ENCODE measurements at regions not wholly inside any gene's neighbourhood (a gene's known extent, or its start where the extent isn't known, plus 50 kb on each side); places are given as distances from the start of the nearest gene placed in this dataset.

- no peak for TF ChIP-seq CTCF (IDR thresholded peaks at IDR 0.05; ENCODE audit: extremely low read depth, insufficient read depth, missing control alignments)
- DNase-seq (ENCODE audit: low spot score), result no peak
- in situ Hi-C loops (cut with MboI; ENCODE audit: low pct_unique_long_range_greater_than_20kb, low sequenced_read_pairs, unreplicated experiment), result no loop called here
Measured at GRCh38 chr2:219777388-219777787, 150.0 kb downstream of the SLC4A3 start.

GRCh38 chr2:219778189-219778588 is 150.8 kb downstream of the SLC4A3 start:
- in situ Hi-C loops (cut with MboI; ENCODE audit: low pct_unique_long_range_greater_than_20kb, low sequenced_read_pairs, unreplicated experiment), result no loop called here
- TF ChIP-seq CTCF (IDR thresholded peaks at IDR 0.05; ENCODE audit: extremely low read depth, insufficient read depth, missing control alignments), result no peak

DNA sequence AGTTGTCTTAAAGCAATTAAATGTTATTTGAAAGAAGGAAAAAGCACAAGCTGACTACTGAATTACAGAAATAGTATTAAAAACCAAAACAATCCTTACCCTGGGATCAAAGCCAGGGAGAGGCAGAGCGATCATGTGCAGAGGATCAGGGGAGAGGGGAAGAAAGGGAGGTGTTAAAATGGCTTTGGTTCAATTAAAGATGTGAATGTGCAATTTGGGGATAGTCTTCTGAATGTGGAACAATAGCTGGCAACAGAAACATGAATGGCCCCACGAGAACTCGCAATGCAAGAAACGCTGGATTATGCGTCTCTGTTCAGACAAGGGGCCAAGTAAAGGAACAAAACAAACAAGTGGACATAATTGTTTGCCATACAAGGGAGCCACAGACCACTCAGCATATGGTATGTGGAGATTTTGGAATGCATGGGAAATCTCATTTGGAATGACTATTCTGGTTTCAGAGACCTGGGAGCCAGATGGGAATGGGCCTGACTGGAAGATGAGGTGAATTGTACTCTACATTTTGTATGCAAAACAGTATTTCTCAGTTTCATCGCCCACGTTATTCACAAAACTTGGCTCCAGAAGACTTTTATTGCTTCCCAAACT is 155.4 kb downstream of the SLC4A3 start:
- no peak for TF ChIP-seq CTCF (IDR thresholded peaks at IDR 0.05; ENCODE audit: extremely low read depth, insufficient read depth, missing control alignments)
- DNase-seq (ENCODE audit: low spot score), result no peak
- in situ Hi-C loops (cut with MboI; ENCODE audit: low pct_unique_long_range_greater_than_20kb, low sequenced_read_pairs, unreplicated experiment), result no loop called here

More at GRCh38 chr2:219778189-219778588, 150.8 kb downstream of the SLC4A3 start:
- DNase-seq (ENCODE audit: low spot score), result no peak

DNA sequence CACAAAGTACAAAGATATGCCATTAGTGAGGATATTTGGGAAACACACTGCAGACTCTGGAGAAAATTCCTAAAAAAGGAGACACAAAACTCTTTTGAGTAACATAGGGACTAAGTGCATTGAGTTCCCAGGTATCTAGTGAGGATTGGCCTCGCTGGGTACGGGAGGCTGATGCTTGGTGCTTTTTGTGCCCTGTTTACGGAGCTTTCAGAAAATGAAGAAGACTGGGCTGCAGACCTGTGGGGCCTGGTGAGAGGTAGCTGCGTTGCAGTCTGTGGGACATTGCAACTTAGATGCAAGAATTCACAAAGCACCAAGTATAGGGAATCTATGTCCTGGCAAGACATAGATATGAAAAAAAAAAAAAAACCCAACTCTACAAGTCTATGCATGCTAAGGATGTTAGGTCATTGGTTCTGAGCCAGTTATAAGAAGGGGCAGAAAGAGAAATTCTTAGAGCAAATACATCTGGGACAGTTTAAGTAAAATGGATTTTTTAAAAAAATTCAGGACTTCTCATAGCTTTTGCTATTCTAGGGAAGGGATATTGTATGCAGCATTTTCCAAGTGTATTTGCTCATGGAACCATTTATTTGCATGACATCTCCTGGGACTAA is 156.0 kb downstream of the SLC4A3 start:
- DNase-seq (ENCODE audit: low spot score), result no peak
- in situ Hi-C loops (cut with MboI; ENCODE audit: low pct_unique_long_range_greater_than_20kb, low sequenced_read_pairs, unreplicated experiment), result no loop called here
- TF ChIP-seq CTCF (IDR thresholded peaks at IDR 0.05; ENCODE audit: extremely low read depth, insufficient read depth, missing control alignments), result no peak

- no peak for TF ChIP-seq CTCF (IDR thresholded peaks at IDR 0.05; ENCODE audit: extremely low read depth, insufficient read depth, missing control alignments)
- no peak for DNase-seq (ENCODE audit: low spot score)
- in situ Hi-C loops (cut with MboI; ENCODE audit: low pct_unique_long_range_greater_than_20kb, low sequenced_read_pairs, unreplicated experiment), result no loop called here
Measured at GRCh38 chr2:219784178-219784577, 156.7 kb downstream of the SLC4A3 start.

- no peak for DNase-seq (ENCODE audit: low spot score)
- in situ Hi-C loops (cut with MboI; ENCODE audit: low pct_unique_long_range_greater_than_20kb, low sequenced_read_pairs, unreplicated experiment), result no loop called here
- TF ChIP-seq CTCF (IDR thresholded peaks at IDR 0.05; ENCODE audit: extremely low read depth, insufficient read depth, missing control alignments), result no peak
Measured at GRCh38 chr2:219789476-219789875, 162.0 kb downstream of the SLC4A3 start.
